ENCODE measurements at regions not wholly inside any gene's neighbourhood (a gene's known extent, or its start where the extent isn't known, plus 50 kb on each side); places are given as distances from the start of the nearest gene placed in this dataset.

DNA sequence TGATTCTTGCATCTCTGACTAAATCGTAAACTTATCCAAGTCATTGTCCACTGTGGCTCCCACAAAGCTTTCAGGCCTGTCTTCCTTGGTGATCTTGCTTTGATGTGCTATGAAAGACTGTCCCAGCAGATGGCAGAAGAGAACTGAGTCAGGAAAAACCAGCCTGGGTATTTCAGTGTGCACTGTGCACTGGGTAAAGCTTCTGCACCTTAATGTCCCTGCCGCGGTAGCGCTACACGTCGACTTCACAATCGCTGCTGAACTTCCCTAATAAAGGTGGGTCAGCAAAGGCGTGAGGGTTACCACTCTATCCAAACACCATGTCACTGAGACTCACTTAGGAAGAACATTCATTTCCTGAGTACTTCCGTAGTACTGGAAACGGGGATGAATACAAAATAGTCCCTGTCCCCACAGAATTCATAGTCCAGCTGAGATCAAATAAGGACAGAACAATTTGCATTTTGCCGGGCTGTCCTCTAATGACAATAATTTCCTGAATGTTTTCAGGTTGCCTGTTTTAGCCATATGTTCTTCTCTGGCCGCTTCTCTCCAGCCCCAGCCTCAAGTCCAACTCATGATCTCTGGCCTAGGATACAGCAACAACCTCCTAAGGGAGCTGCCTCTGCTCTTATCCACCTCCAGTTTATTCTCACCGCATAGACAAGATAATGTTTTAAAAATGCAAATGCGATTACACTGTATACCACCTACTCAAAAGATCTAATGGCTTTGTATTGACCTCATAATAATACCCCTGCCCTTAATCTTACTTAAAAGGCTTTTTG is 83.6 kb upstream of the AKAP13 start:
- Mint-ChIP-seq H3K27ac (ENCODE audit: unreplicated experiment) (peak overlapping the region; percentile 15), H3K9me3 (ENCODE audit: unreplicated experiment) (peaks cover 5% of the 10 kb centered on the region), H3K4me3 (ENCODE audit: unreplicated experiment) (peak overlapping the region; percentile 48), H3K36me3 (ENCODE audit: insufficient read depth, unreplicated experiment) (no peaks in the 10 kb centered on the region), H3K4me1 (ENCODE audit: low read depth, unreplicated experiment) (peaks cover 7% of the 10 kb centered on the region), H3K27me3 (ENCODE audit: insufficient read depth, unreplicated experiment) (peaks cover 2% of the 10 kb centered on the region)
- POLR2A ChIA-PET, result no interaction called here
- BruUV-seq (replicated peaks), result no TSS peak
- CTCF ChIA-PET, result interaction anchor here (0.6 to 1.7 kb wide), 8 partner anchors 16 to 333 kb away, joined by 3 to 15 read pairs (median 4); partner anchors contain the start of gene AKAP13
- intact Hi-C loops (cut with micrococcal nuclease; ENCODE audit: unreplicated experiment), result loop anchor here (1.0 to 5.0 kb wide), 5 partner anchors 34 to 430 kb away; no protein-coding TSS in a partner anchor
- peak; percentile 70 to 79 for DNase-seq
- Histone ChIP-seq H3K4me1 (no peaks in the 10 kb centered on the region), H3K27me3 (replicated peaks; ENCODE audit: control insufficient read depth, insufficient read depth, low read length) (no peaks in the 10 kb centered on the region), H3K4me3 (ENCODE audit: low read depth, low read length) (peak overlapping the region; percentile 10; the same call in 1 of the 2 replicates), H3K9me3 (no peaks in the 10 kb centered on the region), H3K36me3 (ENCODE audit: control insufficient read depth, insufficient read depth, low read length) (no peaks in the 10 kb centered on the region)
- TF ChIP-seq CTCF (IDR thresholded peaks at IDR 0.05; ENCODE audit: insufficient read depth in 1 of 2, low read depth in 1 of 2, low read length in 1 of 2, severe bottlenecking in 1 of 2, unreplicated experiment in 1 of 2), result peak; percentile 68 to 76

- BruUV-seq (replicated peaks), result no TSS peak
- H3K27me3 Mint-ChIP-seq (ENCODE audit: insufficient read depth, unreplicated experiment), result no peaks in the 10 kb centered on the region
- H3K4me1 Mint-ChIP-seq (ENCODE audit: low read depth, unreplicated experiment), result peaks cover 7% of the 10 kb centered on the region
- Histone ChIP-seq H3K4me1 (no peaks in the 10 kb centered on the region), H3K36me3 (ENCODE audit: control insufficient read depth, insufficient read depth, low read length) (no peaks in the 10 kb centered on the region), H3K4me3 (ENCODE audit: low read depth, low read length) (no peak overlapping the region), H3K9me3 (no peaks in the 10 kb centered on the region), H3K27me3 (replicated peaks; ENCODE audit: control insufficient read depth, insufficient read depth, low read length) (no peaks in the 10 kb centered on the region)
- DNase-seq, result no peak
- TF ChIP-seq CTCF (IDR thresholded peaks at IDR 0.05; ENCODE audit: insufficient read depth in 1 of 2, low read depth in 1 of 2, low read length in 1 of 2, severe bottlenecking in 1 of 2, unreplicated experiment in 1 of 2), result no peak
- H3K27ac Mint-ChIP-seq (ENCODE audit: unreplicated experiment), result no peak overlapping the region
- intact Hi-C loops (cut with micrococcal nuclease; ENCODE audit: unreplicated experiment), result loop anchor here (2.0 to 5.0 kb wide), 3 partner anchors 33 to 430 kb away; no protein-coding TSS in a partner anchor
- ChIA-PET CTCF (interaction anchor here (0.6 to 1.7 kb wide), 5 partner anchors 15 to 193 kb away, joined by 3 to 15 read pairs (median 6); partner anchors contain the start of gene AKAP13), POLR2A (no interaction called here)
- no peak overlapping the region for H3K4me3 Mint-ChIP-seq (ENCODE audit: unreplicated experiment)
- H3K36me3 Mint-ChIP-seq (ENCODE audit: insufficient read depth, unreplicated experiment), result no peaks in the 10 kb centered on the region
- H3K9me3 Mint-ChIP-seq (ENCODE audit: unreplicated experiment), result no peaks in the 10 kb centered on the region
Observed at GRCh38 chr15:85297537-85297936, 82.9 kb upstream of the AKAP13 start.

GRCh38 chr15:85298366-85298765 is 82.0 kb upstream of the AKAP13 start:
- Histone ChIP-seq H3K9me3 (no peaks in the 10 kb centered on the region), H3K36me3 (ENCODE audit: control insufficient read depth, insufficient read depth, low read length) (no peaks in the 10 kb centered on the region), H3K27me3 (replicated peaks; ENCODE audit: control insufficient read depth, insufficient read depth, low read length) (no peaks in the 10 kb centered on the region), H3K4me1 (no peaks in the 10 kb centered on the region), H3K4me3 (ENCODE audit: low read depth, low read length) (no peak overlapping the region)
- TF ChIP-seq CTCF (IDR thresholded peaks at IDR 0.05; ENCODE audit: insufficient read depth in 1 of 2, low read depth in 1 of 2, low read length in 1 of 2, severe bottlenecking in 1 of 2, unreplicated experiment in 1 of 2), result no peak
- Mint-ChIP-seq H3K27me3 (ENCODE audit: insufficient read depth, unreplicated experiment) (no peaks in the 10 kb centered on the region), H3K36me3 (ENCODE audit: insufficient read depth, unreplicated experiment) (no peaks in the 10 kb centered on the region), H3K9me3 (ENCODE audit: unreplicated experiment) (no peaks in the 10 kb centered on the region), H3K27ac (ENCODE audit: unreplicated experiment) (no peak overlapping the region), H3K4me1 (ENCODE audit: low read depth, unreplicated experiment) (peaks cover 7% of the 10 kb centered on the region), H3K4me3 (ENCODE audit: unreplicated experiment) (no peak overlapping the region)
- no peak for DNase-seq
- POLR2A ChIA-PET, result no interaction called here
- intact Hi-C loops (cut with micrococcal nuclease; ENCODE audit: unreplicated experiment), result loop anchor here (5.0 kb wide), 1 partner anchor 429 kb away; no protein-coding TSS in a partner anchor
- CTCF ChIA-PET, result no interaction called here
- BruUV-seq (replicated peaks), result no TSS peak

Data from Caco-2 (cell line).